Posterior cingulate gyrus (tissue), 11 donors: ENCODE measurements at regions not wholly inside any gene's neighbourhood (a gene's known extent, or its start where the extent isn't known, plus 50 kb on each side); places are given as distances from the start of the nearest gene placed in this dataset.
"Not testable (repeated sequence)": the region's sequence is repeated elsewhere in the genome, so short reads cannot be mapped to it uniquely, and the experiment has no call there.

Experiments used
- DNase-seq, 10 donors: peaks; one replicate each; pipeline versions ENCODE4 v3.0.0 to v3.0.0-alpha.2; 2020 to 2021; ENCODE audit warnings: mixed read lengths in 3 of 10
- intact Hi-C: fragments of 100-400 bp; cut with DNase I; formaldehyde crosslinking; loops from one replicate; pipeline ENCODE4 v1.15.1; 2023

DNA sequence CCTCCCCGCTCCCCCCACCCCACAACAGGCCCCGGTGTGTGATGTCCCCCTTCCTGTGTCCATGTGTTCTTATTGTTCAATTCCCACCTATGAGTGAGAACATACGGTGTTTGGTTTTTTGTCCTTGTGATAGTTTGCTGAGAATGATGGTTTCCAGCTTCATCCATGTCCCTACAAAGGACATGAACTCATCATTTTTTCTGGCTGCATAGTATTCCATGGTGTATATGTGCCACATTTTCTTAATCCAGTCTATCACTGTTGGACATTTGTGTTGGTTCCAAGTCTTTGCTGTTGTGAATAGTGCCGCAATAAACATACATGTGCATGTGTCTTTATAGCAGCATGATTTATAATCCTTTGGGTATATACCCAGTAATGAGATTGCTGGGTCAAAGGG is 104.3 kb downstream of the MTPN start:
- DNase-seq, intact Hi-C loops: not testable (repeated sequence)

DNA sequence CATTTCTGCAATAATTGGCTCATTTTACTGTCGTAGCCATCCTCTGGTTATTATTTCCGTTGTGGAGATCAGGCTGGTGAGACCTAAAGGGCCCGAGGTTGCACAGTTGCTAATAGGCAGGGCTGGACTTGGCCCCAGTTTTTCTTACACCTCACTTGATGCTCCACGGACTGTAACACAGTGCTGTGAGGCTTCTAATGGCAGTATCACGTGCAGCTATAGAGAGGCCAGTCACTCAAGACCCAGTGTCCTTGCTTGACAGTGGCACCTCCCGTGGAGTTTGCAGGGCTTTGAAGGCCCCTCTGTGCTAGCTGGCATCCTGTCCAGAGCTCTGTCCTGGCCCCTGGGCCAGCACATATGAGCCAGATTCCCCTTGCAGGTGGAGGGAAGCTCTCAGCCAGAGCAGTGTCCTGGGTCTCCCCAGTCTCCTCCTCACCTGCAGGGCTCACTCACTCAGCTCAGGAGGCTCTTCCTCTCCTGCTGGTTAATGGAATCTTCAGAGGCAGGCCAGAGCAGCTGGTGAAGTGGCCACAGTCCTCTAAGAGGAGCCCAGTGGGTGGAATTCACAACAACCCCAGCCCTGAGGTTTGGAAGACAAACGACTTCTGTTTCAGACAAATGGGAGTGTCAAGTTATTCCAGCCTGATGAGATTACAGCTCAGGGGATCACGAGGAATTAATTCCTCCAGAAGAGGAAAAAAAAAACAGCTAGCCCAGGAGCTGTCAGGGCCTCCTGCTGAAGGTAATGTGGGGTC is 114.2 kb upstream of the FAM180A start:
- intact Hi-C loops, result no loop called here
- DNase-seq, result no peak

DNA sequence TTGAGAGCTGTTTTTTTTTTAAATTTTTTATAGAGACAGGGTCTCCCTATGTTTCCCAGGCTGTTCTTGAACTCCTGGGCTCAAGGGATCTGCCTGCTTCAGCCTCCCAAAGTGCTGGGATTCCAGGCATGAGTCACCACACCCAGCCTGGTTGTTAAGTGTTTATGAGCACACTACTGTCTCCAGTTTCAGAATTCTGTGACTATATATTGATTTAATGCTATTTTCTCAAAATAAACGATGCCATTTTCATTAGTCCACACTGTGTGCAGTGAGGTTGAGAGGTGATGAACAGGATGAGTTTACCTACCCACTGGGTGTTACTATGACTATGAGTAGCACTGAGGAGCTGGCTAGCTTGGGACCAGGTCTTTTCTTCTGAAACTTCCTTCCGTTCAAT is 110.9 kb upstream of the FAM180A start:
- DNase-seq, result no peak
- intact Hi-C loops, result no loop called here

DNA sequence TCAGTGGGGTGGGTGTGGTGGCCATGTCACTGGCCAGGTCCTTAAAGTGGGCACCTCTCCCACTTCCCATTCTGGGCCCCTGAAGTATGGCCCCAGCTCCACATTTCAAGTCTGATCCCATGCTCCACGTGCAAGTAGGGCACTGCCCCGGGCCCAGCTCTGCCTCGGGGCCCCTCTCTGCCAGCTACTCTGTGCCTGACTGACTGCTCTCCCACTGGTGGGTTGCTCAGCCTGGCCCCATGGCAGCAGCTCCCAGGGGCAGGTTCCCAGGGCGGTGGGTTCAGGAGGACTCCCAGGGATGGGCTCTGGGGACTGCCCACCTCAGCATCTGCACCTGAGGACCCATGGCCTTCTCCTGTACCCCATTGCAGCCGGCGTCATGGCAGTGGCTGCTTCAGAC is 110.2 kb upstream of the FAM180A start:
- peak in 1 of 10 donors; percentile 69 for DNase-seq
- intact Hi-C loops, result no loop called here

DNA sequence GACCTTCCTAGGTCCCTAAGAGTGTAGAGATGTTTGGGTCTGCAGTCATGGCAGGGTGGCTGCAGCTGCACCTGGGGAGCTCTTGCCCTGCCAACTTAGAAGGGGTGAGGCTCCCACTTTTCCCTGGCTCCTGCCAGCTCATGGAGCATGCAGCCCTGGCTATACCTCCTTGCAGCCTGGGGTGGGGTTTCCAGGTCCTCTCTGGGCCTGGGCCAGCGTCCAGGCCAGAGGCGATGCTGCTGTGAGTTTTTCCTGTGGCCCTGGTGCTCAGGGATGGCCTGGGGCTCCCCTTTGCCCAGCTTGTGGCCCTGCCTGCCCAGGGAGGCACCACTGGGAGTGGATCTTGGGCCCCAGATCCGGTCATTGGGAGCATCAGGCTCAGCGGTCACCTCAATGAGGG is 109.8 kb upstream of the FAM180A start:
- no peak for DNase-seq
- intact Hi-C loops, result no loop called here

DNA sequence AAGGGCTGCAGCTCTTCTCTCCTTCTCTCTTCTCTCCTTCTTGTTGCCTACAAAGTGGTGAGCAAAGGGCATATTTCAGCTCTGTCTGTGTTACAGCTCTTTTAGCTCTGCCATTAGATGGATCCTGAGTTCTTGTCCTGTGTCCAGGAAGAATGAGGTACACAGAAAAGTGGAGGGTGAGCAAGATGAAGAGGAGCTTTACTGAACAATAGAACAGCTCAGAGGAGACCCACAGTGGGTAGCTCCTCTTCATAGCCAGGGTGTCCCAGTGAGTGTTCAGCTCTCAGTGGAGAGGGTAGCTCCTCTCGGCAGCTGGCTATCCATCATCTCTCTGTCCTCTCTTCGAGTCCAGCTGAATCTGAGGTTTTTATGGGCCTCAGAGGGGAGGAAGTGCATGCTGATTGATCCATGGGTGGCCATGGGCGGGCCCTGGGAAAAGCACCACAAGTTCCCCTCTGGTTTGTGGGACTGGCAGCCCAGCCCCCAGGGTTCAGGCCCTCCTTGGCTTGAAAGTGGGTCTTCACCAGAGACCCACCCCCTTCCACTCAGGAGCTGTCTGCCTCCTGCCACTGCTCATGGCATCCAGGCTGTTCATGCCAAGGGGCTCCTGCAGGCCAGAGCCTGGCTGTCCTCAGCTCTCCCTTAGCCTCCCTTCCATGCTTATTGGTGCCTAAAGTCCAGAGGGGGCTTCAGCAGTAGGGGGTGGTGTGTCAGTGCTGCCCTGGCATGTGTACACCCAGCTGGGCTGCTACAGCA is 109.1 kb upstream of the FAM180A start:
- intact Hi-C loops, result no loop called here
- DNase-seq, result no peak

DNA sequence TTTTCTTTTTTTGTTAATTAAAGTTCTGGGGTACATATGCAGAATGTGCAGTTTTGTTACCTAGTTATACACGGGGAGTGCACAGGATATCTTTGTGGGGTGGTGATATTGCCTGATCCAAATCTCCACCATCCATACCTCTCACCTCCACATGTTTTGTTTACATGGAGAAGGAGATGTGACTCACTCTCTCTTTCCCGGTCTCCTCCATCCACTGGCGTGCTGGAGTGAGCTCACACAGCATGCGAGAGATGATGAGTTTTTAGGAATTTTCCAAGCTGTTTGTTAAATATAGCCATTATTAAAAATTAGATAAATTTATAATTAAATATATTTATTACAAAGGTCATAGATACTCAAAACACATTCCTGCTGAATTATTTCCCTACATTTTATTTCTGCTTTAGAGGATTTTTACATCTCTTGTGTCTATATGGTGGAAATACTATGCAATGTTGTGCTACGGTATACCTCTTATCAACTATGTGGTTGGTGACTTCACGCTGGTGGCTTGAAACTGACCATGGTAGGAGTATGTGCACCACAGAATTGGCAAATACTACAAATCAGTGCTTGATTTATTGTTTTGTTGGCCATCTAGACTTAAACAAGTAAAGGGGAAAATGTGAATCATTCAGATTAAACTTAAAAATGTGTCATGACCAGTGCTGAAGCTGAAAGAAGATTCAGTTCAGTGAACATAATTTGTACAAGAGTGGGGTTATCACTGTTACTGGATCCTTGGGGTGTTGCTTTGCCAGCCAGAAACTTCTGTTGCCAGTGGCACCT is 107.9 kb upstream of the FAM180A start:
- intact Hi-C loops, result no loop called here
- DNase-seq, result no peak

DNA sequence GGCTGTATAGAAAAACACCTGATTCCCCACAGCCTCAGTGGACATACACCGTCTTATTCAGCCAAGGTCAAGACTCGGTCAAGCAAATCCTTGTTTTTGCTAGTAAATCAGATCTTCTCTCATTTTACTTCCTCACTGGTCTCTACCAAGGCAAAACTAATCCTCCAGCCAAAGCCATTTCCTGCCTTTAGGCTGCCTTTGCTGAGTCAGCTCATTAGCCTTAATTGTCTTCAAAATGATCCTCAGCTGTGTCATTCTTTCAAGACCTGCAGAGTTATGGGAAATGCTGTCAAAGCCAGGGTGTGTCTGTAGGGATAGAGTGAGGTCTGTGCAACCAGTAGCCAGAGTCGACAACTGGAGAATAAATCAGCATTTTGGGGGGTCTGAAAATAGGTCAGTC is 107.2 kb upstream of the FAM180A start:
- DNase-seq, result no peak
- intact Hi-C loops, result loop anchor here (1.0 kb wide), 1 partner anchor 25 kb away; no protein-coding TSS in a partner anchor

DNA sequence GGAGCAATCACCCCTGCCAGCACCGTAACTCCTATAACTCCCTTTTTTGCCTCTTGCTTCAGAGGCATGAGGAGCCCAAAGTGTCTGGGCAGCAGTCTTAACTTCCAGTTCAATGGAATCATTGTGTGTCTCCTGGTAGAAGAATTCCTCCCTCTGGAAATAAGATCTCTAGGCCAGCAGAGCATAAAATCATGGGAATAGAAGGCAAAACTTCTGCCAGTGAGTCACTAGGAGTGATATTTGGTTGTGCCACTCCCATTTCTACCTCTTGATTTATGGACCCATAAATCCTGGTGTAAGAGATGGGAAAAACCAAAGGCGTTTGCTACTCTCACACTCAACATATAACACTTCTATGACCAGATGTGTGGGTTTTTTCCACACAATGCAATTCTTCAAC is 104.9 kb upstream of the FAM180A start:
- intact Hi-C loops, result no loop called here
- DNase-seq, result no peak

DNA sequence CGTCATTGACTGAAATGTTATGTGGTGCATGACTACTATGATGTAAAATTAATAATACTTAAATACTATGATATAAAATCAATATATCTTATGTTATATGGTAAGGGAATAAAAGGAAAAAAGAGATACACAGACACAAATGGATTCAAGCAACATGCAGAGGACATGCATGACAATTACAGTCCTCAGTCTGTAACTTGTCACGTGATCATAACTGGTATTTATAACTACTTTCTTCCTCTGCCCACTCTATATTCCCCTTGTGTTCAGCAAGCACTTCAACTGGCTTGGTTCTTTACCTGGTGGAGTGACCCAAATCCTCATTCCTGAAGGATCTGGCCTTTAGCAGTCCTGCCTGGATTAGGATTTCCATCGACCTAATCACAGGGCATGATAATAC is 104.4 kb upstream of the FAM180A start:
- no peak for DNase-seq
- intact Hi-C loops, result no loop called here

DNA sequence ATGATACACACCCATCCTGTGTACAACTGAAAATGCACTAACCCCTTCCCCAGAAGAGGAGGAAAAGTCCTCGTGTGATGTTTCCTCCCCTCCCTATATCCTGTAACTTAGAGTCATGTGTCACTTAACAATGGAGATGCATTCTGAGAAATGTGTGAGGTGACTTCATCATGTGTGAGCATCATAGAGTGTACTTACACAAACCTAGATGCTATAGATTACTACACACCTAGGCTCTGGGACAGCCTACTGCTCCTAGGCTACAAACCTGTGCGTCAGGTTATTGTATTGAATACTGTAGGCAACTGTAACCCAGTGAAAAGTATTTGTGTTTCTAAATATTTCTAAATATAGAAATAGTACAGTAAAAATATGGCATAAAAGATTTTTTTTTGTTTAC is 98.6 kb upstream of the FAM180A start:
- intact Hi-C loops, result no loop called here
- no peak for DNase-seq

DNA sequence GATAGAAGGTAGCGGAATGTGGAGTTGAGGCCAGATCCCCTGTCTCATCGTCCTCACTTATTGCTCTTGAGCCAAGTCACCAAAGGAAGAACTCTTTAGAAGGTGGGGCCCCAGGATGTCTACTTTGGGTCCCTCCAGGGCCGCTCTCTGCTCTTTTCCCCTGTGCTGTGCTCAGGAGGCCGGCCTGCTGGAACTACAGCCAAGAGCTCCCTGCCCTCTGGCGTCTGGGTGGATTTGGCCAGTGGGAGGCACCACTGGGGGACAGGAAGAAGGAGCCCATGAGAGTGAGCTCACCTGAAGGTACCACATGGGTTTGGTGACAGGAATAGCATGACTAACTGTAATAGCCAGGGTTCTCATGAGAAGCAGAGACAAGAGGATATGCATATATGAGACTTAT is 97.7 kb upstream of the FAM180A start:
- intact Hi-C loops, result no loop called here
- DNase-seq, result no peak

DNA sequence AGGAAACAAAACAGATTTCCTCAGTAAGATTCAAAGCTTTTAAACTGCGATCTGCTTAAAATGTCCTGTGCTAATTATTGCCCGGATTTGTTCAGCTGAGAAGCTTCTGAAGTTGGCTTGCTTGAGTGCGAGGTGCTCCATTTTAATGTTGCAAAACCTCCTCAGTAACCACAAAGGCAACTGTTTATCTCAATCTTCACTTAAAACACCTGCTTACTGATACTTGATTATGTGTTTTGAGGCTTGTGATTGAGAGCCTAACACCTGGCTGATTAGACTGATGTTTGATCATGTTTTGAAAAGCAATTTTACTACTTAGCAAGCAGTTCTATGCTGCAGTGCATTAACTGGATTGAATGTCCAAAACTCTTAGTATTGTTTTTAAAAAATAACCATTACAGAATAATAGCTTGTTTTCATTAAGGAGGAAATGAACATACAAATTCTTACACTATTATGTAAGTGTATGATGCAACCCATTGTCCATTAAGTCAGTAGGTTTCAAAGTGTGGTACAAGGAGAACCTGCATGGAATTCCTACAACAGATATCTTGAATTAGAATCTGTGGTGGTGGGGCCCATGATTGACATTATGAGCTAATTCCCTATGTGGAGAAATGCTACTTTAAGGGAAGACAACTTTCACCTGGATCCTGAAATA is 96.9 kb upstream of the FAM180A start:
- intact Hi-C loops, result no loop called here
- no peak for DNase-seq

DNA sequence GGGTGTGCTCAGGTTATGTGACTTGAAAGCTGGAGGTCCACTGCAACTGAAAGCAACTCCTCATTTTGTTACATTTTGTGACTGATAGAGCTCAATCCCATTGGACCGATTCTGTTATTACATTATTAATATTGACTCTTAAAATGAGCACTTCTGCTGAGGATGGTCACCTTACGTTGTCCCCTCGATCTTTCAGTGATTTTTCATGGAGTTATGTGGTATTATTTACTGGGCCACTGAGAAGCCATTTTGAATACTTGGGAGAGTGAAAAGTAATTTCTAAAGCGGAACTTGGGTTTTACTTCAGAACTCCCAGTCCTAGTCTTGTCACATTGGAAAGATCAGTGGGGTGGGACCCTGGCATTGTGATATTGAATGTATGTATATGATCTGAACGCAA is 96.3 kb upstream of the FAM180A start:
- intact Hi-C loops, result no loop called here
- no peak for DNase-seq

DNA sequence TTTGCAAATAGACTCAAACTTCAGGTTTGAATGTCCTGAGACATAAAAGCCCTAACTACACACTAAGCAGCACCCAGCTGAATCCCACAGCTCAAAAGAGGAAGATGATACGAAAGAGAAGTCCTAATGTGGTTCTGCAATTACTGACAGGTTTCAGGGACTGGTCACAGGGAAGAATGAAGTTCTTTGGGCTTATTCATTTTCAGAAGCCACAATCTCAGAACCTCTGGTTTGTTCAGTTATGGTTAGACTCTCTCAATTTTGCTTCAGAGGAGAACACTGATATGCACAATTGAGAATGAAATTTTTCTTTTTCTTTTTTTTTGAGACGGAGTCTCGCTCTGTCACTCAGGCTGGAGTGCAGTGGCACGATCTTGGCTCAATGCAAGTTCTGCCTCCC is 94.6 kb upstream of the FAM180A start:
- DNase-seq, result no peak
- intact Hi-C loops, result no loop called here

DNA sequence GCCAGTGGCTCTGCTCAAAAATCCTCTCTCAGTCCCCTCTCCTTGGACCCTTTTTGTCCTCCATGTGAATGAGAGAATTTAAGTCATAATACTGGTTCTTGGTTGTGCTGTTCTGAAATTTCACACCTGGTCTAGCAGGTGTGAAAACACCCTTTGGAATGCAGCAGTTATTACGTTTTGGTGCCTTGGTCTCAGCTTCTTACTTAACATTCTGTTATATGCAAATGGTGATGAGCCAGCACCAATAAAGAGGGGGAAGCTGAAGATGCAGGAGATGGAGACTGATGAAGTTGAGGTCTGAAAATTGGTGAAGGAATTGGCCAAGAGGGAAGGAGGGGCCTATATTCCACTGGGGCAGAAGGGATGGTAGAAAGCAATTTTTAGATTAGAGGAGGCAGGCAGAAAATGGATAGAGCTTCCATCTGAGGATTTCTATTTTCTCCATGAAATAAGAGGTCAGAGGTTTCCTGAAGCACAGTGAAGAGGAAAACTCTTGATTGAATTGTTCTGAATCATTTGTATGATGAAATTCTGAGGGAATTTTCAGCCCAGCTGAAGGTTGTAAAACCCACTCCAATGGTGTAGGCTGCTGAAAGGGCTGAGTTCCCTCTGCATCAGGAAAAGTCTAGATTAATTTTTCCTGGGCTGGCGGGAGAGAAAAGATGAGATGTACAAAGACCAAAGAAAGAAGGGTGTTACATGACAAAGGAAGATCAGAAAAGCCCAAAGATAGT is 94.0 kb upstream of the FAM180A start:
- intact Hi-C loops, result no loop called here
- no peak for DNase-seq

DNA sequence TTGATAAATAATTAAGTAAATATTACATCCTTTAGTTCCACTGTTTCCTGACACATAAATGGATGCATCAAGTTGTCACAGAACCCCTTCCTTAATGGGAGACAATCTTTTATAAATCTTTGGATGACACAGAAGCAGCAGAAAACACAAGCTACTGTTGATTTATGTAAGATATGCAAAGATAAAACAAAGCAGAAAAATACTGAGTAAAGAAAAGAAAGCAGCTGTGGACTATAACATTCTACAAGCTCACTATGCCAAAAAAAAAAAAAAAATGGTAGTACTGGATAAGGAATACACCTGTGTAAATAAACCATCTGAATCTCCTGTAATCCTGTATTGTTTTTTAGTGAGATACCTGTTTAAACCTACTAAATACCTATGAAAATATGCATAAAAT is 92.0 kb upstream of the FAM180A start:
- DNase-seq, result no peak
- intact Hi-C loops, result no loop called here

DNA sequence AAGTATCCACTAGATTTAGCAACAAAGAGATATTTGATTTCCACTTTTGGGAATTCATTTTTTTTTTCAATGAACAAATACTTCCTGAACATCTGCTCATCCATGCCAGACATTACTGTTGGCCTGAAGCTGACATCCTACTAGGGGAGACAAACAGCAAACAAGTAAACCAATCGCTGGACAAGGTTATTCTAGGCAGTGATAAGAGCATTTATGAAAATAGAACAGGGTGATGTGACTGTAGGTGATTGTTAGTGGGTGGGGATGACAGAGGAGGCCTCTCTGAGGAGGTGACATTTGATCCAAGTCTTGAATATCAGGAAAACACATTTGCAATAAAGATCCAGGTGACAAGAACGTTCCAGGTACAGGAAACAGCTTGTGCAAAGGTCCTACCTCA is 89.1 kb upstream of the FAM180A start:
- intact Hi-C loops, result no loop called here
- no peak for DNase-seq

DNA sequence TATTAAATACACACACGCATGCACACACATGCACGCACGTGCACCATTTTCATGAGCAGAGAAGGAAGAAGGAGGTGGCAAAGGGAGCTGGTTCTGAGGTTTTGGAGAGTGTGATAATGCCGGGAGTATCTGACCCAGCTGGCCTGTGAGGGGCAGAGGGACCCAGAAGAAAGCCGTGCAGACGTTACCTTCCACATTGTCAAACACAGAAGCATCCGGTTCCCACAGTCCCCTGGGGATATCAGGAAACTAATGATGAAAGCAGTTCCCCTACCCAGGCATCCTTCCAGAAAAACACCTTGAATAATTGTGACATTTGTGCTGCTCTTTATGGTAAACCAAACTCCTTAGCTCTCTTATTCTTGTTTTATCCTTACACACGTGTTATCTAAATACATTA is 85.7 kb upstream of the FAM180A start:
- no peak for DNase-seq
- intact Hi-C loops, result no loop called here

DNA sequence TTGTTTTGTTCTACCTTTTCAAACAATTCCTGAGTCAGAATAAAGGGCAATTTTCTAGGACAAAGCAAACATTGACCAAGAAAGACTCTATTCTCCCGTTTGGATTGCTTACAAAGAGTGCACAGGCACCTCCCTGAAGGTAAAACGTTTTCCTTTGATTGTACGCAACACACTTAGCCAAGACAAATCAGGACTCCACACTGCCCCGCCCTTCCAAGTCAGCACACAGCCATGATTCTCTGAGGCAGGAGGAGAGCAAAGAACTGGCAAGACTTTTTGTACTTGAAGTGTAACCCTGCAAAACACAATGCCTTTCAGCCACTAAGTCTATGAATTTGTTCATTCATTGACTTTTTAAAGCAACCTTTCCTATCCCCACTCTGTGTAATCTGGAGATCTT is 85.0 kb upstream of the FAM180A start:
- DNase-seq, result no peak
- intact Hi-C loops, result no loop called here
